ENCODE measurements at regions not wholly inside any gene's neighbourhood (a gene's known extent, or its start where the extent isn't known, plus 50 kb on each side); places are given as distances from the start of the nearest gene placed in this dataset.
A peak's percentile ranks its signal among the peaks of the same experiment; 100 is the strongest.
"Not testable (repeated sequence)": the region's sequence is repeated elsewhere in the genome, so short reads cannot be mapped to it uniquely, and the experiment has no call there.

- Mint-ChIP-seq H3K4me3 (no peak overlapping the region), H3K27ac (no peak overlapping the region), H3K27me3 (ENCODE audit: low read depth, poor library complexity) (no peaks in the 10 kb centered on the region), H3K36me3 (ENCODE audit: low read depth) (peaks cover 14% of the 10 kb centered on the region), H3K4me1 (no peaks in the 10 kb centered on the region), H3K9me3 (peaks cover 35% of the 10 kb centered on the region)
- TF ChIP-seq, protein P1, sequence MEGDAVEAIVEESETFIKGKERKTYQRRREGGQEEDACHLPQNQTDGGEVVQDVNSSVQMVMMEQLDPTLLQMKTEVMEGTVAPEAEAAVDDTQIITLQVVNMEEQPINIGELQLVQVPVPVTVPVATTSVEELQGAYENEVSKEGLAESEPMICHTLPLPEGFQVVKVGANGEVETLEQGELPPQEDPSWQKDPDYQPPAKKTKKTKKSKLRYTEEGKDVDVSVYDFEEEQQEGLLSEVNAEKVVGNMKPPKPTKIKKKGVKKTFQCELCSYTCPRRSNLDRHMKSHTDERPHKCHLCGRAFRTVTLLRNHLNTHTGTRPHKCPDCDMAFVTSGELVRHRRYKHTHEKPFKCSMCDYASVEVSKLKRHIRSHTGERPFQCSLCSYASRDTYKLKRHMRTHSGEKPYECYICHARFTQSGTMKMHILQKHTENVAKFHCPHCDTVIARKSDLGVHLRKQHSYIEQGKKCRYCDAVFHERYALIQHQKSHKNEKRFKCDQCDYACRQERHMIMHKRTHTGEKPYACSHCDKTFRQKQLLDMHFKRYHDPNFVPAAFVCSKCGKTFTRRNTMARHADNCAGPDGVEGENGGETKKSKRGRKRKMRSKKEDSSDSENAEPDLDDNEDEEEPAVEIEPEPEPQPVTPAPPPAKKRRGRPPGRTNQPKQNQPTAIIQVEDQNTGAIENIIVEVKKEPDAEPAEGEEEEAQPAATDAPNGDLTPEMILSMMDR (IDR thresholded peaks at IDR 0.05): no peak
- no peak for DNase-seq
Observed at GRCh38 chr13:66237411-66238062, 992.6 kb downstream of the PCDH9 start.

- peaks cover 12% of the 10 kb centered on the region for H3K4me1 Mint-ChIP-seq
- H3K9me3 Mint-ChIP-seq: peaks cover 63% of the 10 kb centered on the region
- no peak for DNase-seq
- TF ChIP-seq, protein P1 (IDR thresholded peaks at IDR 0.05): no peak
- no peak overlapping the region for H3K4me3 Mint-ChIP-seq
- H3K27ac Mint-ChIP-seq: no peak overlapping the region
- H3K27me3 Mint-ChIP-seq (ENCODE audit: low read depth, poor library complexity): peaks cover 4% of the 10 kb centered on the region
- peaks cover 26% of the 10 kb centered on the region for H3K36me3 Mint-ChIP-seq (ENCODE audit: low read depth)
Observed at GRCh38 chr13:66234159-66234558, 996.0 kb downstream of the PCDH9 start.

DNA sequence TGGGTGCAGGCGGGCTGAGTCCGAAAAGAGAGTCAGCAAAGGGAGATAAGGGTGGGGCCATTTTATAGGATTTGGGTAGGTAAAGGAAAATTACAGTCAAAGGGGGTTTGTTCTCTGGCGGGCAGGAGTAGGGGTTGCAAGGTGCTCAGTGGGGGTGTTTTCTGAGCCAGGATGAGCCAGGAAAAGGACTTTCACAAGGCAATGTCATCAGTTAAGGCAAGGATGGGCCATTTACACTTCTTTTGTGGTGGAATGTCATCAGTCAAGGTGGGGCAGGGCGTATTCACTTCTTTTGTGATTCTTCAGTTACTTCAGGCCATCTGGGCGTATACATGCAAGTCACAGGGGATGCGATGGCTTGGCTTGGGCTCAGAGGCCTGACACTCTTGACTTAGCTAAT lies 998.2 kb downstream of the PCDH9 start:
- H3K4me3 Mint-ChIP-seq; H3K27ac Mint-ChIP-seq; H3K27me3 Mint-ChIP-seq (ENCODE audit: low read depth, poor library complexity); DNase-seq: not testable (repeated sequence)
- Mint-ChIP-seq H3K36me3 (ENCODE audit: low read depth) (peaks cover 26% of the 10 kb centered on the region), H3K4me1 (peaks cover 22% of the 10 kb centered on the region), H3K9me3 (peaks cover 63% of the 10 kb centered on the region)

GRCh38 chr13:66225072-66225471 lies 1005.1 kb downstream of the PCDH9 start:
- peak overlapping the region; percentile 78 for H3K27ac Mint-ChIP-seq
- peaks cover 50% of the 10 kb centered on the region for H3K4me1 Mint-ChIP-seq
- DNase-seq: peak; percentile 8
- peaks cover 7% of the 10 kb centered on the region for H3K9me3 Mint-ChIP-seq
- H3K4me3 Mint-ChIP-seq: peak overlapping the region; percentile 7
- no peaks in the 10 kb centered on the region for H3K27me3 Mint-ChIP-seq (ENCODE audit: low read depth, poor library complexity)
- H3K36me3 Mint-ChIP-seq (ENCODE audit: low read depth): no peaks in the 10 kb centered on the region
- TF ChIP-seq, protein P1 (IDR thresholded peaks at IDR 0.05): no peak

- Mint-ChIP-seq H3K36me3 (ENCODE audit: low read depth) (no peaks in the 10 kb centered on the region), H3K27me3 (ENCODE audit: low read depth, poor library complexity) (no peaks in the 10 kb centered on the region)
- no peak for DNase-seq
Observed at GRCh38 chr13:66224663-66225062, 1005.5 kb downstream of the PCDH9 start.

GRCh38 chr13:66222926-66223325 lies 1007.2 kb downstream of the PCDH9 start:
- H3K27ac Mint-ChIP-seq: no peak overlapping the region
- H3K4me1 Mint-ChIP-seq: peaks cover 56% of the 10 kb centered on the region
- H3K9me3 Mint-ChIP-seq: no peaks in the 10 kb centered on the region
- TF ChIP-seq, protein P1 (IDR thresholded peaks at IDR 0.05): no peak
- no peak overlapping the region for H3K4me3 Mint-ChIP-seq
- DNase-seq: no peak
- no peaks in the 10 kb centered on the region for H3K36me3 Mint-ChIP-seq (ENCODE audit: low read depth)
- no peaks in the 10 kb centered on the region for H3K27me3 Mint-ChIP-seq (ENCODE audit: low read depth, poor library complexity)

More at GRCh38 chr13:66224663-66225062, 1005.5 kb downstream of the PCDH9 start:
- Mint-ChIP-seq H3K9me3 (peaks cover 4% of the 10 kb centered on the region), H3K4me1 (peaks cover 49% of the 10 kb centered on the region), H3K27ac (peak overlapping the region; percentile 85), H3K4me3 (no peak overlapping the region)
- TF ChIP-seq, protein P1 (IDR thresholded peaks at IDR 0.05): no peak
